WTC11 (cell line): ENCODE measurements at regions not wholly inside any gene's neighbourhood (a gene's known extent, or its start where the extent isn't known, plus 50 kb on each side); places are given as distances from the start of the nearest gene placed in this dataset.

Experiments used
- ATAC-seq: fragments of 200-7000 bp; cut with Tn5 transposase; 2 replicates; pipeline ENCODE4 v1.10.0; 2021; ENCODE audit warnings: mild to moderate bottlenecking, moderate library complexity
- CTCF ChIA-PET: fragments of 300-600 bp; sonication (Branson Sonifier 250); formaldehyde crosslinking; loops from one replicate; lab custom pipeline; 2021; ENCODE audit warnings: antibody characterized with exemption; lab: Charles Lee
- POLR2A ChIA-PET: fragments of 350-600 bp; sonication (Branson Sonifier 250); formaldehyde crosslinking; loops from one replicate; lab custom pipeline; 2021; ENCODE audit warnings: antibody characterized with exemption; lab: Charles Lee
- DNase-seq: peaks from one replicate; pipeline ENCODE4 v3.0.0; 2021; ENCODE audit warnings: low spot score
- H3K27ac Mint-ChIP-seq: 2 replicates; pipeline ENCODE4 v1.8.0; 2021; ENCODE audit warnings: mixed read lengths
- H3K27me3 Mint-ChIP-seq: 2 replicates; pipeline ENCODE4 v1.8.0; 2021; ENCODE audit warnings: low read depth, mild to moderate bottlenecking, moderate library complexity, mixed read lengths
- H3K36me3 Mint-ChIP-seq: 2 replicates; pipeline ENCODE4 v1.8.0; 2021; ENCODE audit warnings: mixed read lengths
- H3K4me1 Mint-ChIP-seq: 2 replicates; pipeline ENCODE4 v1.8.0; 2022; ENCODE audit warnings: mixed read lengths
- H3K4me3 Mint-ChIP-seq: 2 replicates; pipeline ENCODE4 v1.8.0; 2021; ENCODE audit warnings: mild to moderate bottlenecking, moderate library complexity, mixed read lengths
- H3K9me3 Mint-ChIP-seq: 2 replicates; pipeline ENCODE4 v1.8.0; 2021; ENCODE audit warnings: mixed read lengths
- CBFB ChIP-seq: sonication (generic); formaldehyde crosslinking; IDR thresholded peaks from 2 replicates; pipeline ENCODE4 v1.8.1; 2022; ENCODE audit warnings: mild to moderate bottlenecking, low read depth, missing genetic modification reagents
- EMX1 ChIP-seq: fragments of 250-450 bp; sonication (Bioruptor Pico); IDR thresholded peaks from 2 replicates; pipeline ENCODE4 v1.8.0; 2021; ENCODE audit warnings: mild to moderate bottlenecking
- ETV6 ChIP-seq: sonication (generic); formaldehyde crosslinking; IDR thresholded peaks from 2 replicates; pipeline ENCODE4 v1.8.1; 2022; ENCODE audit warnings: mild to moderate bottlenecking, missing genetic modification reagents
- FOXP1 ChIP-seq: sonication (generic); formaldehyde crosslinking; IDR thresholded peaks from 2 replicates; pipeline ENCODE4 v1.8.0; 2022; ENCODE audit warnings: missing genetic modification reagents, mild to moderate bottlenecking, moderate library complexity, borderline replicate concordance
- GTF2I ChIP-seq: fragments of 250-450 bp; sonication (Bioruptor Pico); conservative IDR thresholded peaks from 2 replicates; pipeline ENCODE4 v1.4.0; 2021; ENCODE audit warnings: mild to moderate bottlenecking
- MXD4 ChIP-seq: fragments of 250-450 bp; sonication (Bioruptor Pico); IDR thresholded peaks from 2 replicates; pipeline ENCODE4 v1.8.0; 2021; ENCODE audit warnings: mild to moderate bottlenecking, moderate library complexity, borderline replicate concordance
- MYBL2 ChIP-seq: sonication (generic); formaldehyde crosslinking; IDR thresholded peaks from 2 replicates; pipeline ENCODE4 v1.8.1; 2023; ENCODE audit warnings: mild to moderate bottlenecking, moderate library complexity, missing genetic modification reagents
- NR3C1 ChIP-seq: sonication (generic); formaldehyde crosslinking; conservative IDR thresholded peaks from 2 replicates; pipeline ENCODE4 v1.8.1; 2023; ENCODE audit warnings: low read depth, mild to moderate bottlenecking, missing genetic modification reagents
- SOX15 ChIP-seq: fragments of 250-450 bp; sonication (Bioruptor Pico); IDR thresholded peaks from 2 replicates; pipeline ENCODE4 v1.9.0; 2021; ENCODE audit warnings: mild to moderate bottlenecking
- SP1 ChIP-seq: sonication (generic); formaldehyde crosslinking; conservative IDR thresholded peaks from 2 replicates; pipeline ENCODE4 v1.8.1; 2022; ENCODE audit warnings: missing genetic modification reagents
- TP53 ChIP-seq: sonication (generic); formaldehyde crosslinking; IDR thresholded peaks from 2 replicates; pipeline ENCODE4 v1.8.1; 2023; ENCODE audit warnings: mild to moderate bottlenecking, missing genetic modification reagents
- ZNF219 ChIP-seq: sonication (generic); formaldehyde crosslinking; IDR thresholded peaks from 2 replicates; pipeline ENCODE4 v1.8.0; 2023; ENCODE audit warnings: missing genetic modification reagents, mild to moderate bottlenecking, borderline replicate concordance
- ZNF232 ChIP-seq: sonication (generic); formaldehyde crosslinking; IDR thresholded peaks from 2 replicates; pipeline ENCODE4 v1.8.0; 2022; ENCODE audit warnings: mild to moderate bottlenecking, missing genetic modification reagents
- ZNF263 ChIP-seq: sonication (generic); formaldehyde crosslinking; IDR thresholded peaks from 2 replicates; pipeline ENCODE4 v1.8.1; 2022; ENCODE audit warnings: low read depth, mild to moderate bottlenecking, moderate library complexity, missing genetic modification reagents
- TF ChIP-seq, protein P1 (sequence below): sonication (generic); formaldehyde crosslinking; IDR thresholded peaks from 2 replicates; pipeline ENCODE4 v1.8.0; 2023; ENCODE audit warnings: mild to moderate bottlenecking, missing genetic modification reagents
- TF ChIP-seq, protein P2 (sequence below): sonication (generic); formaldehyde crosslinking; IDR thresholded peaks from 2 replicates; pipeline ENCODE4 v1.8.0; 2022; ENCODE audit warnings: mild to moderate bottlenecking, missing genetic modification reagents
- TF ChIP-seq, protein P3 (sequence below): fragments of 250-450 bp; sonication (Bioruptor Pico); IDR thresholded peaks from 2 replicates; pipeline ENCODE4 v1.9.0; 2021; ENCODE audit warnings: mild to moderate bottlenecking
- TF ChIP-seq, protein P4 (sequence below): sonication (generic); formaldehyde crosslinking; IDR thresholded peaks from 2 replicates; pipeline ENCODE4 v1.8.0; 2022; ENCODE audit warnings: mild to moderate bottlenecking, missing genetic modification reagents
- TF ChIP-seq, protein P5 (sequence below): fragments of 250-450 bp; sonication (Bioruptor Pico); IDR thresholded peaks from 2 replicates; pipeline ENCODE4 v1.8.0; 2021; ENCODE audit warnings: mild to moderate bottlenecking
- TF ChIP-seq, protein P6 (sequence below): sonication (generic); formaldehyde crosslinking; IDR thresholded peaks from 2 replicates; pipeline ENCODE4 v1.8.1; 2023; ENCODE audit warnings: mild to moderate bottlenecking, missing genetic modification reagents, moderate library complexity
- TF ChIP-seq, protein P7 (sequence below): fragments of 250-450 bp; sonication (Bioruptor Pico); IDR thresholded peaks from 2 replicates; pipeline ENCODE4 v1.9.0; 2021; ENCODE audit warnings: mild to moderate bottlenecking
- TF ChIP-seq, protein P8 (sequence below): sonication (generic); formaldehyde crosslinking; IDR thresholded peaks from 2 replicates; pipeline ENCODE4 v1.8.1; 2022; ENCODE audit warnings: missing genetic modification reagents, borderline replicate concordance
- TF ChIP-seq, protein P9 (sequence below): sonication (generic); formaldehyde crosslinking; IDR thresholded peaks from 2 replicates; pipeline ENCODE4 v1.8.0; 2022; ENCODE audit warnings: mild to moderate bottlenecking, missing genetic modification reagents

DNA sequence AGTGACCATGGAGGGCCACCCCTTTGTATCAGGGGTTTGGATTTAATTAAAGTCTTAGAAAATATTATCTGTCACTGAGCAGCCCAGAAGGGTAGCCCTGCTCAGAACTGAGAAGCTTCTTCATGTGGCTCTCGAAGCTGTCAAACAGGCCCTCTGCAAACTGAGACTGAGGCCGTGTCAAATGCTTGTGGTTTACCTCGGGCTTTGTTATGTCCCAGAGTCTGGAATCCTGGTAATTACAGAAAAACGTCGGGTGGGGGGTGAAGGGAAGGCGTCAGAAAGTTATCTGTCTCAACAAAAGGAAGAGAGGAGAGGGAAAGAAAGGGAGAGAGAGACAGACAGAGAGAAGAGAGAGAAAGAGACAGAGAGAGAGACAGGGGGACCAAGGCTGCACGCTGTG is 200.8 kb downstream of the BMP7 start (continued):
- TF ChIP-seq, protein P1, sequence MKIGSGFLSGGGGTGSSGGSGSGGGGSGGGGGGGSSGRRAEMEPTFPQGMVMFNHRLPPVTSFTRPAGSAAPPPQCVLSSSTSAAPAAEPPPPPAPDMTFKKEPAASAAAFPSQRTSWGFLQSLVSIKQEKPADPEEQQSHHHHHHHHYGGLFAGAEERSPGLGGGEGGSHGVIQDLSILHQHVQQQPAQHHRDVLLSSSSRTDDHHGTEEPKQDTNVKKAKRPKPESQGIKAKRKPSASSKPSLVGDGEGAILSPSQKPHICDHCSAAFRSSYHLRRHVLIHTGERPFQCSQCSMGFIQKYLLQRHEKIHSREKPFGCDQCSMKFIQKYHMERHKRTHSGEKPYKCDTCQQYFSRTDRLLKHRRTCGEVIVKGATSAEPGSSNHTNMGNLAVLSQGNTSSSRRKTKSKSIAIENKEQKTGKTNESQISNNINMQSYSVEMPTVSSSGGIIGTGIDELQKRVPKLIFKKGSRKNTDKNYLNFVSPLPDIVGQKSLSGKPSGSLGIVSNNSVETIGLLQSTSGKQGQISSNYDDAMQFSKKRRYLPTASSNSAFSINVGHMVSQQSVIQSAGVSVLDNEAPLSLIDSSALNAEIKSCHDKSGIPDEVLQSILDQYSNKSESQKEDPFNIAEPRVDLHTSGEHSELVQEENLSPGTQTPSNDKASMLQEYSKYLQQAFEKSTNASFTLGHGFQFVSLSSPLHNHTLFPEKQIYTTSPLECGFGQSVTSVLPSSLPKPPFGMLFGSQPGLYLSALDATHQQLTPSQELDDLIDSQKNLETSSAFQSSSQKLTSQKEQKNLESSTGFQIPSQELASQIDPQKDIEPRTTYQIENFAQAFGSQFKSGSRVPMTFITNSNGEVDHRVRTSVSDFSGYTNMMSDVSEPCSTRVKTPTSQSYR, result no peak
- TF ChIP-seq NR3C1 (CRISPR knock-in tag) (no peak), EMX1 (CRISPR knock-in tag) (no peak), MYBL2 (CRISPR knock-in tag) (no peak), SP1 (no peak)
- TF ChIP-seq, protein P2, sequence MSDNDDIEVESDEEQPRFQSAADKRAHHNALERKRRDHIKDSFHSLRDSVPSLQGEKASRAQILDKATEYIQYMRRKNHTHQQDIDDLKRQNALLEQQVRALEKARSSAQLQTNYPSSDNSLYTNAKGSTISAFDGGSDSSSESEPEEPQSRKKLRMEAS (CRISPR knock-in tag), result no peak
- TF ChIP-seq, protein P3, sequence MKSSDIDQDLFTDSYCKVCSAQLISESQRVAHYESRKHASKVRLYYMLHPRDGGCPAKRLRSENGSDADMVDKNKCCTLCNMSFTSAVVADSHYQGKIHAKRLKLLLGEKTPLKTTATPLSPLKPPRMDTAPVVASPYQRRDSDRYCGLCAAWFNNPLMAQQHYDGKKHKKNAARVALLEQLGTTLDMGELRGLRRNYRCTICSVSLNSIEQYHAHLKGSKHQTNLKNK (CRISPR knock-in tag), result no peak
- TF ChIP-seq, protein P4, sequence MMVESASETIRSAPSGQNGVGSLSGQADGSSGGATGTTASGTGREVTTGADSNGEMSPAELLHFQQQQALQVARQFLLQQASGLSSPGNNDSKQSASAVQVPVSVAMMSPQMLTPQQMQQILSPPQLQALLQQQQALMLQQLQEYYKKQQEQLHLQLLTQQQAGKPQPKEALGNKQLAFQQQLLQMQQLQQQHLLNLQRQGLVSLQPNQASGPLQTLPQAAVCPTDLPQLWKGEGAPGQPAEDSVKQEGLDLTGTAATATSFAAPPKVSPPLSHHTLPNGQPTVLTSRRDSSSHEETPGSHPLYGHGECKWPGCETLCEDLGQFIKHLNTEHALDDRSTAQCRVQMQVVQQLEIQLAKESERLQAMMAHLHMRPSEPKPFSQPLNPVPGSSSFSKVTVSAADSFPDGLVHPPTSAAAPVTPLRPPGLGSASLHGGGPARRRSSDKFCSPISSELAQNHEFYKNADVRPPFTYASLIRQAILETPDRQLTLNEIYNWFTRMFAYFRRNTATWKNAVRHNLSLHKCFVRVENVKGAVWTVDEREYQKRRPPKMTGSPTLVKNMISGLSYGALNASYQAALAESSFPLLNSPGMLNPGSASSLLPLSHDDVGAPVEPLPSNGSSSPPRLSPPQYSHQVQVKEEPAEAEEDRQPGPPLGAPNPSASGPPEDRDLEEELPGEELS (CRISPR knock-in tag), result no peak
- TF ChIP-seq, all 79 proteins: peak for 0

DNA sequence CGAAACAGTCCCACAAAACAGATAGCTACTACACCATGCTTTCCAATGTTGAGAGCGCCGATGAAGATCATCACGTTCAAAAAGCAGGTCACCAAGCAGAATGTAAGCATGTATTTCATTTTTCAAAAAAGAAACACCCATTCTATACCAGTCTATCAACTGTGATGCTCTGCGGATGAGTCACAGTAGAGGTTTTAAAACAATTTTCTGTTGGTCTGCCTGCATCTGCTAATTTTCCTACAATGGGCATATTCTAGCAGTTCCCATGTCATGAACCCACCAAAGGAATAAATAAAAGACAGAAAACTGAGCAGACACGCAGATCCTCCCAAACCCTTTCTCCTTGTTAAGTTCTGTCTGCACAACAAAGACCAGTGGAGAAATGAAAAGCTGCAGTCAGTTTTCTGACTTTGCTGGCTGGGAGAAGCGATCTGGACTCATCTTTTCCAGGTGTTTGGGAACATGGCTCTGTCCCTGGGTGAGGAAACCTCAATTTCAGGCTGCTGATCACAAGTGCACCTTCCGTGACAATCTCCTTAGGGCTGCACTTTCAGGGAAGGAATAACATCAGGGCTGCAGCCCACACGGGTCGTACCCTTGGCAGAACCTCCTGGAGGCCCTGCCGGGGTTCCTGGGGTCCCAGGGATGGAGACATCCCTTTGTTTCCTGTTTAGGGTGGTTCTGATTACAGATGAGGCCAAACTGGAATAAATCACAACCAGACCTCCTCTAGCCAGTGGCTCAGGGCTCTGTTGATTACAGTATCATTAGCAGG is 200.1 kb downstream of the BMP7 start:
- Mint-ChIP-seq H3K4me1 (peaks cover 39% of the 10 kb centered on the region), H3K4me3 (no peak overlapping the region), H3K27ac (no peak overlapping the region), H3K36me3 (no peaks in the 10 kb centered on the region), H3K9me3 (no peaks in the 10 kb centered on the region), H3K27me3 (peaks cover 34% of the 10 kb centered on the region)
- CTCF ChIA-PET, result no interaction called here
- DNase-seq, result no peak
- ATAC-seq, result no peak
- TF ChIP-seq TP53, result no peak
- TF ChIP-seq, protein P5, sequence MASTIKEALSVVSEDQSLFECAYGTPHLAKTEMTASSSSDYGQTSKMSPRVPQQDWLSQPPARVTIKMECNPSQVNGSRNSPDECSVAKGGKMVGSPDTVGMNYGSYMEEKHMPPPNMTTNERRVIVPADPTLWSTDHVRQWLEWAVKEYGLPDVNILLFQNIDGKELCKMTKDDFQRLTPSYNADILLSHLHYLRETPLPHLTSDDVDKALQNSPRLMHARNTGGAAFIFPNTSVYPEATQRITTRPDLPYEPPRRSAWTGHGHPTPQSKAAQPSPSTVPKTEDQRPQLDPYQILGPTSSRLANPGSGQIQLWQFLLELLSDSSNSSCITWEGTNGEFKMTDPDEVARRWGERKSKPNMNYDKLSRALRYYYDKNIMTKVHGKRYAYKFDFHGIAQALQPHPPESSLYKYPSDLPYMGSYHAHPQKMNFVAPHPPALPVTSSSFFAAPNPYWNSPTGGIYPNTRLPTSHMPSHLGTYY (CRISPR knock-in tag), result no peak
- TF ChIP-seq, protein P6, sequence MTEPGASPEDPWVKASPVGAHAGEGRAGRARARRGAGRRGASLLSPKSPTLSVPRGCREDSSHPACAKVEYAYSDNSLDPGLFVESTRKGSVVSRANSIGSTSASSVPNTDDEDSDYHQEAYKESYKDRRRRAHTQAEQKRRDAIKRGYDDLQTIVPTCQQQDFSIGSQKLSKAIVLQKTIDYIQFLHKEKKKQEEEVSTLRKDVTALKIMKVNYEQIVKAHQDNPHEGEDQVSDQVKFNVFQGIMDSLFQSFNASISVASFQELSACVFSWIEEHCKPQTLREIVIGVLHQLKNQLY (CRISPR knock-in tag), result no peak
- TF ChIP-seq, protein P7, sequence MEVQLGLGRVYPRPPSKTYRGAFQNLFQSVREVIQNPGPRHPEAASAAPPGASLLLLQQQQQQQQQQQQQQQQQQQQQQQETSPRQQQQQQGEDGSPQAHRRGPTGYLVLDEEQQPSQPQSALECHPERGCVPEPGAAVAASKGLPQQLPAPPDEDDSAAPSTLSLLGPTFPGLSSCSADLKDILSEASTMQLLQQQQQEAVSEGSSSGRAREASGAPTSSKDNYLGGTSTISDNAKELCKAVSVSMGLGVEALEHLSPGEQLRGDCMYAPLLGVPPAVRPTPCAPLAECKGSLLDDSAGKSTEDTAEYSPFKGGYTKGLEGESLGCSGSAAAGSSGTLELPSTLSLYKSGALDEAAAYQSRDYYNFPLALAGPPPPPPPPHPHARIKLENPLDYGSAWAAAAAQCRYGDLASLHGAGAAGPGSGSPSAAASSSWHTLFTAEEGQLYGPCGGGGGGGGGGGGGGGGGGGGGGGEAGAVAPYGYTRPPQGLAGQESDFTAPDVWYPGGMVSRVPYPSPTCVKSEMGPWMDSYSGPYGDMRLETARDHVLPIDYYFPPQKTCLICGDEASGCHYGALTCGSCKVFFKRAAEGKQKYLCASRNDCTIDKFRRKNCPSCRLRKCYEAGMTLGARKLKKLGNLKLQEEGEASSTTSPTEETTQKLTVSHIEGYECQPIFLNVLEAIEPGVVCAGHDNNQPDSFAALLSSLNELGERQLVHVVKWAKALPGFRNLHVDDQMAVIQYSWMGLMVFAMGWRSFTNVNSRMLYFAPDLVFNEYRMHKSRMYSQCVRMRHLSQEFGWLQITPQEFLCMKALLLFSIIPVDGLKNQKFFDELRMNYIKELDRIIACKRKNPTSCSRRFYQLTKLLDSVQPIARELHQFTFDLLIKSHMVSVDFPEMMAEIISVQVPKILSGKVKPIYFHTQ (CRISPR knock-in tag), result no peak
- no peak for TF ChIP-seq ZNF219
- TF ChIP-seq FOXP1, result no peak
- TF ChIP-seq, protein P8, sequence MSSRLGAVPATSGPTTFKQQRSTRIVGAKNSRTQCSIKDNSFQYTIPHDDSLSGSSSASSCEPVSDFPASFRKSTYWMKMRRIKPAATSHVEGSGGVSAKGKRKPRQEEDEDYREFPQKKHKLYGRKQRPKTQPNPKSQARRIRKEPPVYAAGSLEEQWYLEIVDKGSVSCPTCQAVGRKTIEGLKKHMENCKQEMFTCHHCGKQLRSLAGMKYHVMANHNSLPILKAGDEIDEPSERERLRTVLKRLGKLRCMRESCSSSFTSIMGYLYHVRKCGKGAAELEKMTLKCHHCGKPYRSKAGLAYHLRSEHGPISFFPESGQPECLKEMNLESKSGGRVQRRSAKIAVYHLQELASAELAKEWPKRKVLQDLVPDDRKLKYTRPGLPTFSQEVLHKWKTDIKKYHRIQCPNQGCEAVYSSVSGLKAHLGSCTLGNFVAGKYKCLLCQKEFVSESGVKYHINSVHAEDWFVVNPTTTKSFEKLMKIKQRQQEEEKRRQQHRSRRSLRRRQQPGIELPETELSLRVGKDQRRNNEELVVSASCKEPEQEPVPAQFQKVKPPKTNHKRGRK (CRISPR knock-in tag), result no peak
- TF ChIP-seq ETV6, result no peak
- TF ChIP-seq ZNF263 (CRISPR knock-in tag), result no peak
- no peak for TF ChIP-seq SP1
- no peak for TF ChIP-seq ZNF232
- TF ChIP-seq CBFB, result no peak
- TF ChIP-seq SOX15 (CRISPR knock-in tag), result no peak
- TF ChIP-seq, protein P9, sequence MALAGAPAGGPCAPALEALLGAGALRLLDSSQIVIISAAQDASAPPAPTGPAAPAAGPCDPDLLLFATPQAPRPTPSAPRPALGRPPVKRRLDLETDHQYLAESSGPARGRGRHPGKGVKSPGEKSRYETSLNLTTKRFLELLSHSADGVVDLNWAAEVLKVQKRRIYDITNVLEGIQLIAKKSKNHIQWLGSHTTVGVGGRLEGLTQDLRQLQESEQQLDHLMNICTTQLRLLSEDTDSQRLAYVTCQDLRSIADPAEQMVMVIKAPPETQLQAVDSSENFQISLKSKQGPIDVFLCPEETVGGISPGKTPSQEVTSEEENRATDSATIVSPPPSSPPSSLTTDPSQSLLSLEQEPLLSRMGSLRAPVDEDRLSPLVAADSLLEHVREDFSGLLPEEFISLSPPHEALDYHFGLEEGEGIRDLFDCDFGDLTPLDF (CRISPR knock-in tag), result no peak
- TF ChIP-seq GTF2I (CRISPR knock-in tag), result no peak
- no peak for TF ChIP-seq MXD4 (CRISPR knock-in tag)
- POLR2A ChIA-PET, result no interaction called here
